Panc1 (cell line): ENCODE measurements at regions not wholly inside any gene's neighbourhood (a gene's known extent, or its start where the extent isn't known, plus 50 kb on each side); places are given as distances from the start of the nearest gene placed in this dataset.

Experiments
- ATAC-seq: fragments of 200-7000 bp; cut with Tn5 transposase; 2 replicates; pipeline ENCODE4 v1.9.1; 2020; ENCODE audit warnings: mild to moderate bottlenecking, moderate library complexity
- BruUV-seq: library from RNA; stranded (reverse); fragments of 400-500 nt; replicated peaks from 2 replicates; lab custom pipeline; 2021; lab: Mats Ljungman, UMichigan
- CTCF ChIA-PET: fragments of 300-600 bp; sonication (Branson Sonifier 250); formaldehyde crosslinking; loops from one replicate; lab custom pipeline; 2022; ENCODE audit warnings: antibody characterized with exemption; lab: Charles Lee
- POLR2A ChIA-PET: fragments of 300-600 bp; sonication (Branson Sonifier 250); formaldehyde crosslinking; loops from one replicate; lab custom pipeline; 2022; ENCODE audit warnings: antibody characterized with exemption; lab: Charles Lee
- DNase-seq: peaks from one replicate; pipeline ENCODE4 v3.0.0-alpha.2; 2010; ENCODE audit warnings: low read depth, low spot score
- H3K27ac ChIP-seq: 2 replicates; pipeline ENCODE4 v1.5.1; 2011; ENCODE audit warnings: mild to moderate bottlenecking, low read length, inconsistent platforms
- H3K27me3 ChIP-seq: fragments of 200-500 bp; sonication (Bioruptor generic); 2 replicates; pipeline ENCODE4 v1.6.0; 2014; ENCODE audit warnings: low read length, inconsistent platforms; ENCODE audit not compliant: control insufficient read depth, insufficient read depth
- H3K36me3 ChIP-seq: fragments of 200-500 bp; sonication (Bioruptor generic); 2 replicates; pipeline ENCODE4 v1.5.1; 2014; ENCODE audit warnings: inconsistent platforms, mild to moderate bottlenecking, low read length, moderate library complexity; ENCODE audit not compliant: control insufficient read depth, insufficient read depth
- H3K4me1 ChIP-seq: 2 replicates; pipeline ENCODE4 v1.5.1; 2011; ENCODE audit warnings: inconsistent platforms, mild to moderate bottlenecking, low read length, moderate library complexity; ENCODE audit not compliant: control insufficient read depth, insufficient read depth
- H3K4me3 ChIP-seq, 2 experiments: 2 replicates each; pipeline ENCODE4 v1.5.1; 2011 to 2012; ENCODE audit warnings: low read depth in 2 of 2, low read length in 2 of 2, mild to moderate bottlenecking in 2 of 2, inconsistent platforms in 1 of 2, moderate library complexity in 1 of 2
- H3K9me3 ChIP-seq: fragments of 200-500 bp; sonication (Bioruptor generic); 2 replicates; pipeline ENCODE4 v1.5.1; 2014; ENCODE audit warnings: low read depth, mild to moderate bottlenecking, inconsistent platforms, low read length, moderate library complexity; ENCODE audit not compliant: control insufficient read depth, insufficient read depth
- POLR2AphosphoS5 ChIP-seq: IDR thresholded peaks from 2 replicates; pipeline ENCODE4 v1.6.1; 2012; ENCODE audit warnings: mild to moderate bottlenecking, low read depth, low read length, moderate library complexity
- SIN3A ChIP-seq: IDR thresholded peaks from 2 replicates; pipeline ENCODE4 v1.6.1; 2012; ENCODE audit warnings: low read depth, mild to moderate bottlenecking, low read length, moderate library complexity, borderline replicate concordance; ENCODE audit not compliant: insufficient read depth
- TCF7L2 ChIP-seq: IDR thresholded peaks from 2 replicates; pipeline ENCODE4 v1.6.1; 2011; ENCODE audit warnings: mild to moderate bottlenecking, low read depth, low read length, inconsistent platforms
- in situ Hi-C: cut with HindIII; loops from 2 replicates; pipeline ENCODE4 v1.10.0; 2016; ENCODE audit warnings: low sequenced_read_pairs, low pct_unique_long_range_greater_than_20kb
- intact Hi-C: fragments of 100-400 bp; cut with micrococcal nuclease; formaldehyde crosslinking; loops from one replicate; pipeline ENCODE4 v1.10.0; 2022; ENCODE audit not compliant: unreplicated experiment
- TF ChIP-seq, protein P1 (sequence below): fragments of 450-650 bp; IDR thresholded peaks from 2 replicates; pipeline ENCODE4 v1.5.1; 2017; ENCODE audit warnings: mild to moderate bottlenecking
- TF ChIP-seq, protein P2 (sequence below), 2 experiments: IDR thresholded peaks; 2 replicates each; pipeline ENCODE4 v1.6.1; 2011 to 2012; ENCODE audit warnings: low read depth in 2 of 2, control low read depth in 1 of 2, low read length in 1 of 2, mild to moderate bottlenecking in 1 of 2, moderate library complexity in 1 of 2; ENCODE audit not compliant: insufficient read depth in 1 of 2

DNA sequence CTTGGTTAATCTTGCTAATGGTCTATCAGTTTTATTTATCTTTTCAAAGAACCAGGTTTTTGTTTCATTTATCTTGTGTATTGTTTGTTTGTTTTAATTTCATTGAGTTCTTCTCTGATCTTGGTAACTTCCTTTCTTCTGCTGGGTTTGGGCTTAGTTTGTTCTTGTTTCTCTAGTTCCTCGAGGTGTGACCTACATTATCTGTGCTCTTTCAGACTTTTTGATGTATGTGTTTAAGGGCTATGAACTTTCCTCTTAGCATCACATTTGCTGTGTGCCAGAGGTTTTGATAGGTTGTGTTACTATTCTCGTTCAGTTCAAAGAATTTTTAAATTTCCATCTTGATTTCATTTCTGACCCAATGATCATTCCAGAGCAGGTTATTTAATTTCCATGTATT, 365.4 kb upstream of the GATB start:
- Histone ChIP-seq H3K9me3 (no peaks in the 10 kb centered on the region), H3K4me3 (no peak overlapping the region), H3K4me1 (no peaks in the 10 kb centered on the region), H3K36me3 (no peaks in the 10 kb centered on the region), H3K27me3 (no peaks in the 10 kb centered on the region), H3K27ac (no peak overlapping the region)
- POLR2A ChIA-PET = no interaction called here
- no TSS peak for BruUV-seq
- DNase-seq (no peak), ATAC-seq (no peak)
- intact Hi-C loops = no loop called here
- in situ Hi-C loops = no loop called here
- TF ChIP-seq, protein P1, sequence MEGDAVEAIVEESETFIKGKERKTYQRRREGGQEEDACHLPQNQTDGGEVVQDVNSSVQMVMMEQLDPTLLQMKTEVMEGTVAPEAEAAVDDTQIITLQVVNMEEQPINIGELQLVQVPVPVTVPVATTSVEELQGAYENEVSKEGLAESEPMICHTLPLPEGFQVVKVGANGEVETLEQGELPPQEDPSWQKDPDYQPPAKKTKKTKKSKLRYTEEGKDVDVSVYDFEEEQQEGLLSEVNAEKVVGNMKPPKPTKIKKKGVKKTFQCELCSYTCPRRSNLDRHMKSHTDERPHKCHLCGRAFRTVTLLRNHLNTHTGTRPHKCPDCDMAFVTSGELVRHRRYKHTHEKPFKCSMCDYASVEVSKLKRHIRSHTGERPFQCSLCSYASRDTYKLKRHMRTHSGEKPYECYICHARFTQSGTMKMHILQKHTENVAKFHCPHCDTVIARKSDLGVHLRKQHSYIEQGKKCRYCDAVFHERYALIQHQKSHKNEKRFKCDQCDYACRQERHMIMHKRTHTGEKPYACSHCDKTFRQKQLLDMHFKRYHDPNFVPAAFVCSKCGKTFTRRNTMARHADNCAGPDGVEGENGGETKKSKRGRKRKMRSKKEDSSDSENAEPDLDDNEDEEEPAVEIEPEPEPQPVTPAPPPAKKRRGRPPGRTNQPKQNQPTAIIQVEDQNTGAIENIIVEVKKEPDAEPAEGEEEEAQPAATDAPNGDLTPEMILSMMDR = no peak
- TF ChIP-seq POLR2AphosphoS5 = no peak
- CTCF ChIA-PET = no interaction called here

DNA sequence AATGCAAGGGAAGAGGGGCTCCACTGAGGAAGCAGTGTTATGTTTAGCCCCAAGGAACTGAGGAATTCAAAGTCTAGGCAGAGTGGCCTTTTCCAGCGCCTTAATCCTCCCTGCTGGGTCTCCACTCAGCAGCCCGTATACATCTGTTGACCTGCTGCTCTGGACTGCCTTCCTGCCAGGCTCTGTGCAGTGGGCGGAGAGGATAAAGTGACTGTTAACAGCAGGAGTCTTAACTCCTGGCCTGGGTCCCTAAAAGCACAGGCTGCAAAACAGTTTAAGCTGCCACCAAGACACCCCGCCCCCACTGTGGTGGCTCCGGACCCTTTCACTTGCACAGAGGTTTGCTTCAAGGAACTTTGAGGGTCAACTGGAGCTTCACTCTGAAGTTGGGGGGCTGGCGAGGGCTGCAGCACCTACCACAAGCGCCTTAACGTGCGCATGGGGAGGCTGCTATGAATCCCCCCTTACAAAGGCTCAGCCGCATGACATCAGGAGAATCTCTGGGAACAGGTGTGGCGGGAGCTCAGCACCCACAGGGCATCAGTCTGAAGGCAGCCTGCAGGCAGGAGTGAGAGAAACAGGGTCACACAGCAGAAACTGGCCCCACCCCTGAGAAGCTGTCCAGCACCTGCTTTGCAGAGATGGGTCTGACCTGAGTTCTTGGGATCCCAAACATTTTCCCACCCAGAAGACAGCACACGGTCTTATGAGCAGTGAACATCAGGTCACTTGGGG, 358.2 kb upstream of the GATB start:
- no peak for DNase-seq
- CTCF ChIA-PET = no interaction called here
- TF ChIP-seq SIN3A (no peak), POLR2AphosphoS5 (no peak), TCF7L2 (no peak)
- TF ChIP-seq, protein P1 = no peak
- TF ChIP-seq, protein P2, sequence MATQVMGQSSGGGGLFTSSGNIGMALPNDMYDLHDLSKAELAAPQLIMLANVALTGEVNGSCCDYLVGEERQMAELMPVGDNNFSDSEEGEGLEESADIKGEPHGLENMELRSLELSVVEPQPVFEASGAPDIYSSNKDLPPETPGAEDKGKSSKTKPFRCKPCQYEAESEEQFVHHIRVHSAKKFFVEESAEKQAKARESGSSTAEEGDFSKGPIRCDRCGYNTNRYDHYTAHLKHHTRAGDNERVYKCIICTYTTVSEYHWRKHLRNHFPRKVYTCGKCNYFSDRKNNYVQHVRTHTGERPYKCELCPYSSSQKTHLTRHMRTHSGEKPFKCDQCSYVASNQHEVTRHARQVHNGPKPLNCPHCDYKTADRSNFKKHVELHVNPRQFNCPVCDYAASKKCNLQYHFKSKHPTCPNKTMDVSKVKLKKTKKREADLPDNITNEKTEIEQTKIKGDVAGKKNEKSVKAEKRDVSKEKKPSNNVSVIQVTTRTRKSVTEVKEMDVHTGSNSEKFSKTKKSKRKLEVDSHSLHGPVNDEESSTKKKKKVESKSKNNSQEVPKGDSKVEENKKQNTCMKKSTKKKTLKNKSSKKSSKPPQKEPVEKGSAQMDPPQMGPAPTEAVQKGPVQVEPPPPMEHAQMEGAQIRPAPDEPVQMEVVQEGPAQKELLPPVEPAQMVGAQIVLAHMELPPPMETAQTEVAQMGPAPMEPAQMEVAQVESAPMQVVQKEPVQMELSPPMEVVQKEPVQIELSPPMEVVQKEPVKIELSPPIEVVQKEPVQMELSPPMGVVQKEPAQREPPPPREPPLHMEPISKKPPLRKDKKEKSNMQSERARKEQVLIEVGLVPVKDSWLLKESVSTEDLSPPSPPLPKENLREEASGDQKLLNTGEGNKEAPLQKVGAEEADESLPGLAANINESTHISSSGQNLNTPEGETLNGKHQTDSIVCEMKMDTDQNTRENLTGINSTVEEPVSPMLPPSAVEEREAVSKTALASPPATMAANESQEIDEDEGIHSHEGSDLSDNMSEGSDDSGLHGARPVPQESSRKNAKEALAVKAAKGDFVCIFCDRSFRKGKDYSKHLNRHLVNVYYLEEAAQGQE (IDR thresholded peaks at IDR 0.05; ENCODE audit: insufficient read depth in 1 of 2, low read depth in 2 of 2, low read length in 1 of 2) = no peak
- Histone ChIP-seq H3K27me3 (no peaks in the 10 kb centered on the region), H3K4me1 (no peaks in the 10 kb centered on the region), H3K36me3 (no peaks in the 10 kb centered on the region), H3K9me3 (no peaks in the 10 kb centered on the region), H3K4me3 (no peak overlapping the region), H3K27ac (no peak overlapping the region)
- BruUV-seq = no TSS peak
- POLR2A ChIA-PET = no interaction called here
- ATAC-seq = no peak
- in situ Hi-C loops = no loop called here
- intact Hi-C loops = no loop called here
